GM19099 (cell line): ENCODE measurements at regions not wholly inside any gene's neighbourhood (a gene's known extent, or its start where the extent isn't known, plus 50 kb on each side); places are given as distances from the start of the nearest gene placed in this dataset.

ENCODE experiments used
- POLR2A ChIP-seq: IDR thresholded peaks from 3 replicates; pipeline ENCODE4 v1.6.1; 2011; ENCODE audit warnings: low read depth; ENCODE audit not compliant: insufficient read length; ENCODE audit errors: extremely low read depth

- TF ChIP-seq POLR2A, result no peak
Measured at GRCh38 chr5:125581311-125581710, 834.9 kb upstream of the ZNF608 start.

GRCh38 chr5:125582352-125582751 is 835.9 kb upstream of the ZNF608 start:
- TF ChIP-seq POLR2A, result no peak

GRCh38 chr5:125583321-125584139 is 837.1 kb upstream of the ZNF608 start:
- TF ChIP-seq POLR2A, result no peak

- no peak for TF ChIP-seq POLR2A
Measured at GRCh38 chr5:125584140-125584520, 837.7 kb upstream of the ZNF608 start.

GRCh38 chr5:125587631-125588030 is 835.6 kb upstream of the GRAMD2B start:
- no peak for TF ChIP-seq POLR2A

GRCh38 chr5:125592856-125593255 is 830.4 kb upstream of the GRAMD2B start:
- TF ChIP-seq POLR2A, result no peak

GRCh38 chr5:125595095-125595494 is 828.1 kb upstream of the GRAMD2B start:
- TF ChIP-seq POLR2A, result no peak

GRCh38 chr5:125595845-125596244 is 827.4 kb upstream of the GRAMD2B start:
- TF ChIP-seq POLR2A, result no peak

GRCh38 chr5:125597338-125597737 is 825.9 kb upstream of the GRAMD2B start:
- TF ChIP-seq POLR2A, result no peak

GRCh38 chr5:125600559-125600958 is 822.6 kb upstream of the GRAMD2B start:
- no peak for TF ChIP-seq POLR2A

- no peak for TF ChIP-seq POLR2A
Measured at GRCh38 chr5:125602184-125602583, 821.0 kb upstream of the GRAMD2B start.

- no peak for TF ChIP-seq POLR2A
Measured at GRCh38 chr5:125603321-125603720, 819.9 kb upstream of the GRAMD2B start.

GRCh38 chr5:125604104-125604503 is 819.1 kb upstream of the GRAMD2B start:
- TF ChIP-seq POLR2A, result no peak

- TF ChIP-seq POLR2A, result no peak
Measured at GRCh38 chr5:125607018-125607417, 816.2 kb upstream of the GRAMD2B start.

GRCh38 chr5:125609011-125609410 is 814.2 kb upstream of the GRAMD2B start:
- TF ChIP-seq POLR2A, result no peak

GRCh38 chr5:125610892-125611291 is 812.3 kb upstream of the GRAMD2B start:
- no peak for TF ChIP-seq POLR2A

GRCh38 chr5:125611541-125611940 is 811.7 kb upstream of the GRAMD2B start:
- no peak for TF ChIP-seq POLR2A
